ENCODE measurements at regions not wholly inside any gene's neighbourhood (a gene's known extent, or its start where the extent isn't known, plus 50 kb on each side); places are given as distances from the start of the nearest gene placed in this dataset.

DNA sequence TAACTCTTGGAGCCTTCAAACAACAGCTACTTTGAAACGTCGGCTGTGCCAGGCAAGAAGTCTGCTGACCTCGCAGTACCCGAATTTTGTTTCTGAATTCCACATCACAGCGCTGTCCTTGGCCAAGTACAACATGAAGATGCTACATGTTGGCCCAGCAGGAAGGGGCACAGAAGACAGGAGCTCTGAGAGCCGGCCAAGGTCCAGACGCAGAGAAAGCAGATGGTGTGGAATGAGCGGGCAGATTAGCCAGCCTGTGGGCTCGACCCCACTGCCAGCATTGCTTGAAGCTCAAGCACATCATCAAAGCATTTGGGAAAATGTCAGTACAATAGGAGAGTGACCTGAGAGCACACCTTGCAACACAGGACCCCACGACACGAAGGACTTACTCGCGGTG is 64.5 kb downstream of the FZD10 start:
- TF ChIP-seq, protein P1, sequence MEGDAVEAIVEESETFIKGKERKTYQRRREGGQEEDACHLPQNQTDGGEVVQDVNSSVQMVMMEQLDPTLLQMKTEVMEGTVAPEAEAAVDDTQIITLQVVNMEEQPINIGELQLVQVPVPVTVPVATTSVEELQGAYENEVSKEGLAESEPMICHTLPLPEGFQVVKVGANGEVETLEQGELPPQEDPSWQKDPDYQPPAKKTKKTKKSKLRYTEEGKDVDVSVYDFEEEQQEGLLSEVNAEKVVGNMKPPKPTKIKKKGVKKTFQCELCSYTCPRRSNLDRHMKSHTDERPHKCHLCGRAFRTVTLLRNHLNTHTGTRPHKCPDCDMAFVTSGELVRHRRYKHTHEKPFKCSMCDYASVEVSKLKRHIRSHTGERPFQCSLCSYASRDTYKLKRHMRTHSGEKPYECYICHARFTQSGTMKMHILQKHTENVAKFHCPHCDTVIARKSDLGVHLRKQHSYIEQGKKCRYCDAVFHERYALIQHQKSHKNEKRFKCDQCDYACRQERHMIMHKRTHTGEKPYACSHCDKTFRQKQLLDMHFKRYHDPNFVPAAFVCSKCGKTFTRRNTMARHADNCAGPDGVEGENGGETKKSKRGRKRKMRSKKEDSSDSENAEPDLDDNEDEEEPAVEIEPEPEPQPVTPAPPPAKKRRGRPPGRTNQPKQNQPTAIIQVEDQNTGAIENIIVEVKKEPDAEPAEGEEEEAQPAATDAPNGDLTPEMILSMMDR (IDR thresholded peaks at IDR 0.05): no peak
- no peak for TF ChIP-seq POLR2A (IDR thresholded peaks at IDR 0.05)

All from right lobe of liver (tissue), 4 donors.